GM21526 (cell line): ENCODE measurements at regions not wholly inside any gene's neighbourhood (a gene's known extent, or its start where the extent isn't known, plus 50 kb on each side); places are given as distances from the start of the nearest gene placed in this dataset.
"Not testable (repeated sequence)": the region's sequence is repeated elsewhere in the genome, so short reads cannot be mapped to it uniquely, and the experiment has no call there.

Experiments
- ATAC-seq: cut with Tn5 transposase; IDR thresholded peaks from one replicate; pipeline ENCODE4 v1.9.1; 2021; ENCODE audit warnings: moderate library complexity; ENCODE audit not compliant: unreplicated experiment, low FRiP score

DNA sequence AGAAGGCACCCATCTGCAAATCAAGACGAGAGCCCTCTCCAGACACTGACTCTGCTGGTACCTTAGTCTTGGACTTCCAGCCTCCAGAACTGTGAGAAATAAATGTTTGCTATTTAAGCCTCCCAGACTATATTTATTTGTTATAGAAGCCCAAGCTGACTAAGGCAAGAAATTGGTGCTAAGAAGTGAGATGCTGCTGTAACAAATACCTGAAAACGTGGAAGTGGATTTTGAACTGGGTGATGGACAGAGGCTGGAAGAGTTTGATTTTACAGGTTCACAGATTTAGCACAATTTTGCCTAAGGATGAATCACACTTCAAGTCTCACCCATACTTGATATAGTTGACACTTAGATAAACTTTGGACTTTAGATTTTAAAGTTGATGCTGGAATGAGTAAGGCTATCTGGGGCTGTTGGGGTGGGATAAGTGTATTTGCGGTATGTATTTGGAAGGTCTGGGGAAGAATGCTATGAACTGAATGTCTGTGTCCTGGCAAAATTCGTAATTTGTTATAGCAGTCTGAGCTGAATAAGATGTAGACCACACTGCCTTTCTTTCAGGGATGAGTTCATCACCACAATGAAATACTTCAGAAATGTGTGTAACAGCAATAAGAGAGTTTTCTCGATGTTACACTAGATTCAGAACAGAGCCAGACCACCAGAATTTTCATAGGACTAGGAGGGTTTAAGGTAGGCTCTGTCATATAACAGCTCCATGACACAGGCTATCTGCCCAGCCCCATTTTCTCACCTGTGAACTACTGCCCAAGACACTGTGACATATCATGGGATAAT is 120.5 kb upstream of the LMCD1 start:
- no peak for ATAC-seq

DNA sequence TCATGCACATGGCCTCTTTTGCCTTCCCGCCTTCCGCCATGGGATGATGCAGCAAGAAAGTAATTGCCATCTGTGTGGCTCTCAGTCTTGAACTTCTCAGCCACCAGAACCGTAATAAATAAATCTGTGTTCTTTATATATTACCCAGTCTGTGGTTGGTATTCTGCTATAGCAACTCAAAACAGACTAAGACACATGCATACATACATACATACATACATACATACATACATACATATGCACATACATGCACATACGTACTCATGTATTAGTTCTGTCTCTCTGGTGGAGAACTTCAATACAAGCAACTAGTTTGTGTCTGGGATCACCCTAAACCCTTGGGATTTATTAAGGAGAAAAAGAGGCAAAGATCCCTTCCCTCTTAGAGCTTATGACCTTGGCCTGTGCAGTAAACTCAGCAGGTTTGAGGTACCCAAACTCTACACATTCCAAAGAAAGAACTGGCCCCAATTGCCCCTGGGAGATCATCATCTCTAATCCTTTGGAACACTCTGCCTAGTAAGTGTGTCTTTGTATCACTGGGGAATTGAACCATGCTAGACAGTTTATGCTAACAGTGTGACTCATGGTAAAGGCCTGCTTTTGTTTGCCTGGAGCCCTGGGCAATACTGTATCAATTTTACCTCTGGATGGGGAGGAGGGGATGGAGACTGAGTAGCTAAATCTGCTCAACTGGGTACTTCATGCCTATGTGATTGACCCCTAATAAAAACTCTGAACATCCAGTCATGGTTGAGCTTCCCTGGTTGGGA is 115.6 kb upstream of the LMCD1 start:
- no peak for ATAC-seq

DNA sequence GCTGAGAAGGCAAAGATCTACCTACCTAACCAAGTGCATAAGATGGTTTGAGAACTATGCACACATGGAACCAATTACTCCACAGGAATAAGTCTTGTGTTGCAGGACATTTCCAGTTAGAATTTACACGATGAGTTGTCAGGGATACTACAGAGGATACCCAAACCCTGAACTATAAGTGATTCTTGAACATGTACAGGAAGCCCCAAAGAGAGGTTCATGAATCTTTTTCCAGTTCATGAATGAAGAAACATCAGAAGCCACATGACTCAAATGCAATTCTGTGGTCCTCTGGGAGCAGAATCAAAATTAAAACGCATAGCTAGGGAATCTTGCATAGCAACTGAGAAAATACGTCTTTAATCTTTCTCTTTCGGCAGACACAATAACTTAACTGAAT is 114.1 kb upstream of the LMCD1 start:
- no peak for ATAC-seq

DNA sequence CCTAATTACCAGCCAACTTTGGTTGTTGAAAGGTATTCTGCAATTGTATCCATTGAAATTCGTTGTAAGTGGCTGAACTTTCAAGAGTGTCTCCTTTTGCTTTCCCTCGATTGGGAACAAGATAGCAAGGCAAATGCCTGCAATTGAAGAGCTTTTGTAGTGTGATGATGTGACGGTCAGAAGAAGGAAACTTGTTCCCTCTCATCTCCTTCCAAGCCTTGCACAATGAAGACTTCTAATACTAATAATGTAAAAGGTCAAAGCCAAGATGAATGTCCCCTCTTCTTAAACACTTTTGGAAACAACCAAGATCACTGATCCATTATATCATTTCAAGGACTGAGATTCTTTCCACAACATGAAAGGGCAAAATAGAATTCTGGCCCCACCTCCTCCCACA is 101.9 kb upstream of the LMCD1 start:
- ATAC-seq, result no peak

DNA sequence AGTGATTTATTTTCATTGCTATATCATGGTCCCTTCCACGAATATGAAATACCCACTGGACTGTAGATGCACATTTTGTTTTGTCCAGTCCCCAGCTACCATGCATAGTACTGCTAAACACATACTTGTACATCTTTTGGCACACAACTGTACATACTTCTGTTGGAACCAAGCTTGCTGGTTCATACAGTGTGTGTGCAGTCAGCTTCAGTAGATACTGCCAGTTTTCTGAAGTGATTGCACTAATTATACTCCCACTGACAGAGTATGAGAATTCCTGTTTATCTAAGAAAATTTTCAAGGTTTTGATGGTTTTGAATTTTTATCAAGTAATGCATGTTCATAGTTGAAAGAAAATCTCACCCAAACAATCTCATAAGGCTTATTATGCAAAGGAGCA is 100.7 kb upstream of the LMCD1 start:
- no peak for ATAC-seq

DNA sequence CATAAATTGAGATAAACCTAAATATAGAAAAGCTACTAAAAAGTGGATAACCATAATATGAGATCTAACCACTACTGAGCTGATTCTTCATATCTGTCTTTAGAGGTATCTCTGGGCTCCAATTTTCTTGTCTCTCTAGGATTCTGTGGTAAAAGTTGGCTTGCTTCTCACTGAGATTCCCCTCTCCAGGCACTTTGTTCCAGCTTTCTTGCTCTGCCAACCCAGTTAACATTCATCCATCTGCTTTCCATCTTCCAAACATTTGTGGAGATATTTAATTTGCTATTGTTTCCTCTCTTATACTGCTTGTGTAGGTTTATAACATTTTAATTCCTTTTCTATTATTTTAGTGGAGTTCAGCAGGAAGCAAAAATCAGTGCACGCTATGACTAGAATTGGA is 97.6 kb upstream of the LMCD1 start:
- no peak for ATAC-seq

DNA sequence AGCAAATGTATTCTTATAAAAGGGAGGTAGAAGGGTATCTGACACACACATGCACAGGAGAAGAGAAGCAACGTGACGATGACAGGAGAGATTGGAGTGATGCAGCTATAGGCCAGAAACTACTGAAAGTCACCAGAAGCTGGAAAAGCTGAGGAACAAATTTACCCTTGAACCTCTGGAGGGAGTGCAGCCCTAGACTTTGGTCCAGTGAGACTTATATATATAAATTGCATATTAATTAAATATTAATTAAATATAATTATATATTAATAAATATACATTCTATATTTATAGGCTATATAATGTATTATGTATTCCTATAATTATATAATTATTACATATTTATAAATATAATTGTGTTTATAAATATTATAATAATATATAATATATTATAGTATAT is 96.5 kb upstream of the LMCD1 start:
- no peak for ATAC-seq

DNA sequence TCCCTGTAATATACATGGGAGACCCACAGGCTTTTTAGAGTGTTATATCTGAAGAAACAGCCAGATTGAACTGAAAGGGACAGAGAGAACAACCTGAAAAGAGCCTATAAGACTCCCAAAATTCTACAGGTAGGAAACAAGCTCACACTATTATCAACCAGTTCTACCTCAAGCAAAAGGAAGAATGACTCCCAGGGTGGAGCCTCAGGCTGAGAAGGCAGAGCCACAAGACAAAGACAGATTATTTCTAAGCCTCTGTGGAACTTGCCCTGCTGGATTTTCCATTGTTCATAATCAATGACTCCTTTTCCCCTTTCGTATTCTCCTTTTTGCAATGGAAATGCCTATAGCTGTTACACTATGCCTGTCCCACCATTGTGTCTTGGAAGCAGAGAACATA is 95.1 kb upstream of the LMCD1 start:
- ATAC-seq, result no peak

DNA sequence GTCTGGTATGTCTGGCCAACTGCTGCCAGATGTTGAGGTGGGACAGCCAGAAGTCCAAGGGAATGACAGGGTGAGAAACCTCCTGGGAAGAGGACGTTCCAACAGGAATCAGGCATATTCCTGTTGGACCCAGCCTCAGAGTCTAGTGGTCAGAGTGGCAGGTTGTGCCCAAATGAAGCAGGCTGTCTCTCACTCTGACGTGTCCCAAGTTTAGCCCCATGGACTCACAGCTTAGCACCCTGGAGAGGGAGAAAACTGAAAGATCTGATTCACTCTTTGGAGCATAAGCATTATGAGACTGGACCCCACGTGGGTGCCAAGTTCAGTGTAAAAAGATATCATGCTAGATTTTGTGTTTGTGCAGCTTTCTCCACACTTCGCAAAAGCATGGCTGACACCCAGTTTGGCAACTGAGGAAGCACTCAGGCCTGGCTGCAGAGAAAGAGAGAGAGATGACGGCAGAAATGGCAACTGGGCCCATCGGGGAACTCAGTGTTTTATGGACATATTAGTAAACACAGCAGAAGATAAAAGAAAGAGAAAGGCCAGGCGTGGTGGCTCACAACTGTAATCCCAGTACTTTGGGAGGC is 88.2 kb upstream of the LMCD1 start:
- no peak for ATAC-seq

DNA sequence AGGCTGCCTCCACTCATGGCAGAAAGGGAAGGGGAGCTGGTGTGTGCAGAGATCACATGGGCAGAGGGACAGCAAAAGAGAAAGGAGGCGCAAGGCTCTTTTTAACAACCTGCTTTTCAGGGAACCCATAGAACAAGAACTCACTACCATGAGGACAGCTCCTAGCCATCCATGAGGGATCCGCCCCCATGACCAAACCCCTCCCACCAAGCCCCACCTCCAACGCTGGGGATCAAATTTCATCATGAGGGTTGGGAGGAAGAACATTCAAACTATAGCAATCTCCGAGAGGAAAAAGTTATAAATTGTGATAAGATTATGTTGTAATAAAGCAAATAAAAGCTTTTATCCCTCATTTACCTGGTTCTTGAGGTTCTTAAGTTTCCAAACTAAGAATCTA is 84.7 kb upstream of the LMCD1 start:
- ATAC-seq, result no peak

DNA sequence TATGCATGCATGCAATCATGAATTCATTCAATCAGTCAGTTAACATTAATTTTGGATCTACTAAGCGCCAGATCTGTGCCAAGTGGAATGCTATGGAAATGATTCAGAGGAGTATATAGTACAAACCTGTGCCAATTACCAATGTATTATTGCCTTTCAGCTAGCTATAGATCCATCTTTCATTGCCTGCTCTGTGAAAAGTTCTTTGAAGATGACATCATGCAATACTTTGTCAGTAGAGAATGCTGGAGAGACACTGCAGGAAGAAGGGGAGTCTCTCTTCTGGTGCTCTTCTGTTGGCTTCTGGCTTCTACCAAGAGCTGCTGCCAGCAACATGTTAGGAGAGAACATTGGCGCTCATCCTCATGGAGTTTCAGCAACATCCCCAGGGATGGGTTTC is 81.0 kb upstream of the LMCD1 start:
- ATAC-seq, result no peak

DNA sequence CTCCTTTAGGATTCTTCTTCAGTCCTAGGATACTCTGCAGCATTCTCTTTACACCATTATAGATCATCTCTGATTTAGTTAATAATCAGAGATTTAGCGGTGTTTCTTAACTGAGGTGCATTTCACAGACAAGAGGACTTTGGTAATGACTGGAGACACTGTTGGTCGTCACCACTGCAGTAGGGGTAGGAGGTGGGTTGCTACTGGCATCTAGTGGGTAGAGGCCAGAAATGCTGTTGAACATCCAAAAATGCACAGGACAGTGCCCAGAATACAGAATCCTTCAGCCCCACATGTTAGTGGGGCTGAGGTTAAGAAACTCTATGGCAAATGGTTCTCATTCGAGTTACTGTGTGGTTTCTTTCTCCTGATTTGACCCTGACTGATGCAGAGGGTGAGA is 80.4 kb upstream of the LMCD1 start:
- no peak for ATAC-seq

DNA sequence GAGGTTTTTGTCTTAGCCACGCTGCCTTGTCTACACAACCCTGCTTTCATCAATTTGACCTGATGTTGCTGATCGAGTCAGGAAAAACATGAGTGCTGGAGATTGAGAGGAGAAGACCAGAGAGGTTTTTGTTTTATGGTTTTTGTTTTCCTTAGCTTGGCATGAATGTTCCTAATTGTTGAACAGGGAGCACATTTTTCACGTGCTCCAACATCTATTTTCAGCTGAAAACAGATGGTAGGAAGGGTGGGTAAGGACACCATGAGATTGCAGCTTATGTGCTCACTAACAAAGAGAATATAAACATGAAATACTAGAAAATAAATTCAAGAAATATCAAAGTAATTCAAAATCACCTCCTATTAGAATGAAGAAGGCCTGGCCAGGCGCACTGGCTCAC is 79.9 kb upstream of the LMCD1 start:
- ATAC-seq, result no peak

DNA sequence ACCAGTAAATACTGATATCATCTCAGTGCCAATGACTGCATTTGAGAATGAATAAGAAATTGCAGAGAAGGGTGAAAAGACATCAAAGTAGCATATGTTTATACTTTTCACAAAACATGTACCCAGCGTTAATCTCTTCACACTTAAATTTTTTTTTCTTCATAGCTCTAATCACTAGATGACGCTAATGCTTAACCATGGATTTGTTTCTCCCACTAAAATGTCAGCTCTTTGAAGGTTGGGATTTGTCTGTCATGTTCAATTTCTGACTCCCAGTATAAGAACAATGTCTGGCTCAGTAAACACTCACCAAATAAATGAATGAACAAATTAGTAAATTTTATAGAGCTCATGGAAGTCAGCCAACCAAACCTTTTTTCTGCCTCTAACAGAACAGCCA is 78.3 kb upstream of the LMCD1 start:
- no peak for ATAC-seq

DNA sequence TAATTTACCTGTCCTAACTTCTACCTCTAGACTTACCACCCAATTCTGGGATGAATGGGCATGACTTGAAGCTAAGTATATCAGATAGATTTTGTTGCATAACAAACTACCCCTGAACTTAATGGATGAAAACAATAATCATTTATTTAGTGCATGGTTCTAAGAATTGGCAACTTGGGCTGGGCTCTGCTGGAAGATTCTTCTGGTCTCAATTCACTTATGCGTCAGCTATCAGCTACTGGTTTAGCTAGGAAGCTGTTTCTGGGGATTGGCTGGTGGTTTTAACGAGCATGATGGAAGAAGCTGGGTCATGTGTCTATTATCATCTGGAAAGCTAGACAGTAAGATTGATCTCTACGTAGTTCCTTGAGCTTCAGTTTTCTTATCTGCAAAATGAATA is 77.3 kb upstream of the LMCD1 start:
- ATAC-seq, result no peak

DNA sequence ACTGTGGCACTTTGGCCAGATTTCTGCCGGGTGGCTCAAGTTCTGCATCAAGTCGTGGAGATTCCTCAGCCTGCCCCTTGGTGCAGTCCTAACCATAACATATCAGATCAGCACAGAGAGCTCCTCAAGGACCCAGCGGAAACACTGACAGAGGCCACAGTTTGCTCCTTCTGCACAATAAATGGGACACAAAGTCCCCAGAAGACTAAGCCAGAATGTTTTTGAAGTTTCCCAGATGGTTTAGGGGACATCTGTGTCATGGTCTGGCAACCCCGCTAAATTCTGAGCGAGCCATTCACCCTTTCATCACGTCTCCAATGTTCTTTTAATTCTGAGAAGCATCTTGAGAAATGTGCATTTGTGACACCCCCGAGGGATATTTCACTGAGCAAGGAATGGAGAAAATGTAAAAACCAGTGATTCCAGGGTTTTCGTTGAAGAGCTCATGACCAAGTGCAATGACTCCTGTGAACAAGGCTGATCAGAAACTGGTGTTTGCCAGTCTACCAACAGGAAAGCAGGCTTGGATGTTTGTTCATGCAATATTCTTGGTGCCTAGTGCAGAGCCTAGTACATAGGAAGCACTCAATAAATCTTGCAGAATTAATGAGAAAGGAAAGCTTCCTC is 64.8 kb upstream of the LMCD1 start:
- no peak for ATAC-seq

DNA sequence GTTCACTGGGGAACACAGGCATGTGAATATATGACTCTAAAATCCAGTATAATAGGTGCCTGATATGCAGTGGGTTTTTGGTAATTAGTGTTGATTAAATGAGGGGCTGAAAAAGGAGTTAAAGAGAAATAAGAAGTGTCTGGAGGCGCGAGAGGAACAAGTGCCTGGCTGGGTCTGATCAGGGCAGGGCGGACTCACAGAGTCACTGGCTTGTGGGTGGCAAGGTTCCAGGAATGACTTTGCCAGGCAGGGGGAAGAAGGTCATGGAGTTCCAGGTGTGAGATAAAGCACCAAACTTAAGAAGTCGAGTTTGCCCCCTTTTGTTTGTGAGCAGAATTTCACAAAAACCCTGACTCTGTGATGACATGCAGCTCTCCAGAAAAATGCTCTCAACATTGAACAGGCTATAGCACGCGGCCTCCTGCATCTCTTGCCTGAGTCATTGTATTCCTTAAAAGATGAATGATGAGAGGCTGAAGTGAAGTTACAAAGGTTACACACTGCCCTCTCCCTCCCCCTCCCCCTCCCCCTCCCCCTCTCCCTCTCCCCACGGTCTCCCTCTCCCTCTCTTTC is 63.0 kb upstream of the LMCD1 start:
- no peak for ATAC-seq

DNA sequence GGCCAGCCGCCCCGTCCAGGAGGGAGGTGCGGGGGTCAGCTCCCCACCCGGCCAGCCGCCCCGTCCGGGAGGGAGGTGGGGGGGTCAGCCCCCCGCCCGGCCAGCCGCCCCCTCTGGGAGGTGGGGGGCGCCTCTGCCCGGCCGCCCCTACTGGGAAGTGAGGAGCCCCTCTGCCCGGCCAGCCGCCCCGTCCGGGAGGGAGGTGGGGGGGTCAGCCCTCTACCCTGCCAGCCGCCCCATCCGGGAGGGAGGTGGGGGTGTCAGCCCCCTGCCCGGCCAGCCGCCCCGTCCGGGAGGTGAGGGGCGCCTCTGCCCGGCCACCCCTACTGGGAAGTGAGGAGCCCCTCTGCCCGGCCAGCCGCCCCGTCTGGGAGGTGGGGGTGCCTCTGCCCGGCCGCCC is 61.5 kb upstream of the LMCD1 start:
- ATAC-seq, result not testable (repeated sequence)

DNA sequence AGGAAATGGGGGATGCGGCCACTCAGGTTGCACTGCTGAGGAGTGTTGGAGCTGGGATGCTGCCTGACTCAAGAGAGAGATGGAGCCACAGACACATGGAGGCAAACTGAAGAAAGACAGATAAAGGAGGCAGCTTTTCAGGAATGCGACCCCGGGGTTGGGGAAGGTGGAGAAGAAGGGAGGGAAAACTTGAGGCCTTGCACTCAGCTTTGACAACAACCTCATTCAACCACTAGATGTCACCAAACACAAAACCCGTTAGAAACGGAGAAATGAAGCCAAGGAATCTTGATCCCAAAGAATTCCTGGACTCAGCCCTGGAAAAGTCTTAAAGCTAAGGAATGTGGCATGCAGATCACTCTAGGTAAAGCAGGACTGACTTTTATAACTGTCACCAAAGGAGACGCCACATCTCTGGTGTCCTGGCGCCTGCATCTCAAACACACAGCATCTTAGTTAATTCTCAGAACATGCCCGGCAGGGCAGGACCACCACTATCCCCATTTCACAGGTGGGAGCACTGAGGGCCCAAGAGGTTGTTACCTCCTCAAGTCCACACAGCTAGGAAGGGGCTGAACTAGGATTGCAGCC is 59.6 kb upstream of the LMCD1 start:
- no peak for ATAC-seq

DNA sequence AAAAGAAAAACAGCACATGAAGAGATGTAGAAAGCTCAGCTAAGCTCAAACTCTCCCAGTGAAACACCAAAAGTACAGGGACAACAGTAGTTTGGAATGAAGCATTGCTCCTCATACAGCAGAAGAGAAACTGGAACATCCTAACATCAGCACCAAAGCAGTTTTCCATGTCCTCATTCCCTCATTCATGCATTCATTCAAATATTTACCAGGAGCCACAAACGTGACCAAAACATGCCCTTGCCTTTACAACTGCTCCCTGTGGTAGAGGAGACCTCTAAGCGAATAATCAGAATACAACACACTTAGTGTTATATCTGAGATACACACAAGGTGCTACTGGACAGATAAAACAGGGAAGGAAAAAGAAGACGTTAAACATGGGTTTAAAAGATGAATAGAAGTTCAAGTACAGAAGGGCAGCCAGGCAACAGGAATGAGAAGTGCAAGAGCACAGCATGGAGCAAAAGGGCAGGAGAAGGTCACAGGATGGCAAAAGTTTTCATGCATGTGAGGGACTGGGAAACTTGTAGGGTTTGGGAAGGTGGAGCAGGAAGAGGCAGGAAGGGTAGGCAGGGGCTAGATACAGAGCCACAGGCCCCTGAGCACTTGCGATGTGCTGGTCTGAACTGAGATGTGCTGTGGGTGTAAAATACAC is 58.5 kb upstream of the LMCD1 start:
- no peak for ATAC-seq
